Suprapubic skin (tissue), 4 donors: ENCODE measurements at regions not wholly inside any gene's neighbourhood (a gene's known extent, or its start where the extent isn't known, plus 50 kb on each side); places are given as distances from the start of the nearest gene placed in this dataset.

Experiments used
- DNase-seq, 2 donors: peaks; one replicate each; pipeline ENCODE4 v3.0.0-alpha.2; 2019; ENCODE audit warnings: low spot score in 2 of 2
- H3K27ac ChIP-seq: fragments of 200-600 bp; sonication (generic); one replicate; pipeline ENCODE4 v1.5.1; 2019
- H3K27me3 ChIP-seq: fragments of 200-600 bp; sonication (generic); one replicate; pipeline ENCODE4 v1.5.1; 2019
- H3K36me3 ChIP-seq: fragments of 200-600 bp; sonication (generic); one replicate; pipeline ENCODE4 v1.5.1; 2019
- H3K4me1 ChIP-seq: fragments of 200-600 bp; sonication (generic); one replicate; pipeline ENCODE4 v1.5.1; 2019
- H3K4me3 ChIP-seq: fragments of 200-600 bp; sonication (generic); one replicate; pipeline ENCODE4 v1.5.1; 2019; ENCODE audit warnings: mild to moderate bottlenecking
- H3K9me3 ChIP-seq: fragments of 200-600 bp; sonication (generic); one replicate; pipeline ENCODE4 v1.5.1; 2019
- EP300 ChIP-seq: sonication (generic); formaldehyde crosslinking; IDR thresholded peaks from one replicate; pipeline ENCODE4 v1.6.1; 2017; ENCODE audit warnings: antibody characterized with exemption
- POLR2A ChIP-seq, 2 donors: fragments of 450-650 bp; IDR thresholded peaks; one replicate each; pipeline ENCODE4 v1.6.1; 2017; ENCODE audit warnings: antibody characterized with exemption in 2 of 2, mild to moderate bottlenecking in 2 of 2, moderate library complexity in 2 of 2
- POLR2AphosphoS5 ChIP-seq, 3 donors: sonication (generic); formaldehyde crosslinking; IDR thresholded peaks; one replicate each; pipeline ENCODE4 v1.6.1; 2017; ENCODE audit warnings: antibody characterized with exemption in 3 of 3
- WGBS: methylation state at CpG from one replicate; pipeline ENCODE4 v1.1.5; 2018; 5-methylcytosine and 5-hydroxymethylcytosine counted together
- TF ChIP-seq, protein P1 (sequence below), 2 donors: fragments of 200-600 bp in 1 of 2; fragments of 450-650 bp in 1 of 2; sonication (generic) in 1 of 2; IDR thresholded peaks; one replicate each; pipeline ENCODE4 v1.5.1; 2016 to 2019; ENCODE audit warnings: antibody characterized with exemption in 2 of 2, mild to moderate bottlenecking in 1 of 2, moderate library complexity in 1 of 2

- Histone ChIP-seq H3K27ac (peak overlapping the region; percentile 7), H3K4me1 (no peaks in the 10 kb centered on the region), H3K4me3 (no peak overlapping the region), H3K9me3 (no peaks in the 10 kb centered on the region), H3K36me3 (no peaks in the 10 kb centered on the region), H3K27me3 (no peaks in the 10 kb centered on the region)
- DNase-seq, result no peak
- no peak for TF ChIP-seq EP300
- no peak for TF ChIP-seq POLR2A (IDR thresholded peaks at IDR 0.05)
- WGBS, result 74% methylated on average over 1 of the region's 1 CpG
Measured at GRCh38 chr6:132019586-132019985, 68.4 kb upstream of the CCN2 start.

DNA sequence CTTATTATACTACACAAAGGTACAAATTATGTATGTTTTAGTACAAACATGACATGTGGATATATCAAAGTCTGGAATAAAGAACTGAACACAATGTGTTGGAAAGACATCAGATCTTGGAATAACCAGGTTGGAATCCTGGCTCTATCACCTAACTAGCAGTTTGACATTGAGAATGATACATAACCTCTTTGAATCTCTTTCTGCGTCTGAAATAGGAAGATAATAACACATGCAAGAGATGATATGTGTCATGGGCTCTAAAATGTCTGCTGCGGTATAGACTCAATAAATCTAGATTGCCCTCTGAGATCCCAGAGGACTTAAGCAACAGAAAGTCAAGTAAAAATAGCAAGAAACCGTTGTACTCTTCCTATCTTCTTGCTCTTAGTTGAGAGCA lies 66.8 kb upstream of the CCN2 start:
- H3K27me3 ChIP-seq, result no peaks in the 10 kb centered on the region
- no peaks in the 10 kb centered on the region for H3K9me3 ChIP-seq
- DNase-seq, result no peak
- WGBS, result 63% methylated on average over 3 of the region's 3 CpGs
- no peak overlapping the region for H3K4me3 ChIP-seq
- H3K4me1 ChIP-seq, result no peaks in the 10 kb centered on the region
- no peak overlapping the region for H3K27ac ChIP-seq
- no peak for TF ChIP-seq POLR2A (IDR thresholded peaks at IDR 0.05)
- TF ChIP-seq, protein P1, sequence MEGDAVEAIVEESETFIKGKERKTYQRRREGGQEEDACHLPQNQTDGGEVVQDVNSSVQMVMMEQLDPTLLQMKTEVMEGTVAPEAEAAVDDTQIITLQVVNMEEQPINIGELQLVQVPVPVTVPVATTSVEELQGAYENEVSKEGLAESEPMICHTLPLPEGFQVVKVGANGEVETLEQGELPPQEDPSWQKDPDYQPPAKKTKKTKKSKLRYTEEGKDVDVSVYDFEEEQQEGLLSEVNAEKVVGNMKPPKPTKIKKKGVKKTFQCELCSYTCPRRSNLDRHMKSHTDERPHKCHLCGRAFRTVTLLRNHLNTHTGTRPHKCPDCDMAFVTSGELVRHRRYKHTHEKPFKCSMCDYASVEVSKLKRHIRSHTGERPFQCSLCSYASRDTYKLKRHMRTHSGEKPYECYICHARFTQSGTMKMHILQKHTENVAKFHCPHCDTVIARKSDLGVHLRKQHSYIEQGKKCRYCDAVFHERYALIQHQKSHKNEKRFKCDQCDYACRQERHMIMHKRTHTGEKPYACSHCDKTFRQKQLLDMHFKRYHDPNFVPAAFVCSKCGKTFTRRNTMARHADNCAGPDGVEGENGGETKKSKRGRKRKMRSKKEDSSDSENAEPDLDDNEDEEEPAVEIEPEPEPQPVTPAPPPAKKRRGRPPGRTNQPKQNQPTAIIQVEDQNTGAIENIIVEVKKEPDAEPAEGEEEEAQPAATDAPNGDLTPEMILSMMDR (IDR thresholded peaks at IDR 0.05), result no peak
- no peak for TF ChIP-seq EP300
- H3K36me3 ChIP-seq, result no peaks in the 10 kb centered on the region

DNA sequence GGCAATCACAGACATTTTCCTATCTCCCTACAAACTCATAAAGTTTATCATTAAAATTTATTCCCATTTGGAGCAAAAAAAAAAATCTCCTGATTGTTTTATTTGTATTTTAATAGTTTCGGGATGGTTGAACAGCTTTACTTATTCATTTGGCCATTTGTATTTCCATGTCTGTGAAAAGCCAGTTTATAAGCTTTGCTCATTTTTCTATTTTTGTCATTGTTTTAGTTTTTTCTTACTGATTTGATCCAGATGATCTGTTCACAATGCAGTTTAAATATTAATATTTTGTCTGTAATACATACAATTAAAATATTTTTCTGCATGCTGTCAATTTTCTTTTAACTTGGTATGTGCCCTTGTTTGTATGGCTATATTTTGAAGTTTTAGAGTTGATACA lies 65.2 kb upstream of the CCN2 start:
- Histone ChIP-seq H3K4me1 (no peaks in the 10 kb centered on the region), H3K27me3 (no peaks in the 10 kb centered on the region), H3K9me3 (no peaks in the 10 kb centered on the region), H3K36me3 (no peaks in the 10 kb centered on the region), H3K27ac (no peak overlapping the region), H3K4me3 (no peak overlapping the region)
- WGBS, result 80% methylated on average over 1 of the region's 1 CpG
- no peak for TF ChIP-seq EP300
- TF ChIP-seq, protein P1 (IDR thresholded peaks at IDR 0.05), result no peak
- no peak for TF ChIP-seq POLR2AphosphoS5 (IDR thresholded peaks at IDR 0.05)
- no peak for TF ChIP-seq POLR2A (IDR thresholded peaks at IDR 0.05)
- DNase-seq, result no peak

GRCh38 chr6:132011582-132011981 lies 60.4 kb upstream of the CCN2 start:
- Histone ChIP-seq H3K27me3 (no peaks in the 10 kb centered on the region), H3K9me3 (no peaks in the 10 kb centered on the region), H3K36me3 (no peaks in the 10 kb centered on the region), H3K4me1 (no peaks in the 10 kb centered on the region), H3K27ac (peak overlapping the region; percentile 47), H3K4me3 (no peak overlapping the region)
- no peak for DNase-seq
- TF ChIP-seq POLR2AphosphoS5 (IDR thresholded peaks at IDR 0.05) (no peak), POLR2A (IDR thresholded peaks at IDR 0.05) (no peak), EP300 (no peak)
- TF ChIP-seq, protein P1 (IDR thresholded peaks at IDR 0.05), result no peak
- 67% methylated on average over 2 of the region's 2 CpGs for WGBS

GRCh38 chr6:132009175-132009574 lies 58.0 kb upstream of the CCN2 start:
- peaks cover under 1% of the 10 kb centered on the region for H3K9me3 ChIP-seq
- no peaks in the 10 kb centered on the region for H3K36me3 ChIP-seq
- no peak for DNase-seq
- H3K4me1 ChIP-seq, result no peaks in the 10 kb centered on the region
- TF ChIP-seq EP300 (no peak), POLR2A (IDR thresholded peaks at IDR 0.05) (no peak), POLR2AphosphoS5 (IDR thresholded peaks at IDR 0.05) (no peak)
- TF ChIP-seq, protein P1 (IDR thresholded peaks at IDR 0.05), result no peak
- no peak overlapping the region for H3K4me3 ChIP-seq
- no peaks in the 10 kb centered on the region for H3K27me3 ChIP-seq
- H3K27ac ChIP-seq, result no peak overlapping the region

DNA sequence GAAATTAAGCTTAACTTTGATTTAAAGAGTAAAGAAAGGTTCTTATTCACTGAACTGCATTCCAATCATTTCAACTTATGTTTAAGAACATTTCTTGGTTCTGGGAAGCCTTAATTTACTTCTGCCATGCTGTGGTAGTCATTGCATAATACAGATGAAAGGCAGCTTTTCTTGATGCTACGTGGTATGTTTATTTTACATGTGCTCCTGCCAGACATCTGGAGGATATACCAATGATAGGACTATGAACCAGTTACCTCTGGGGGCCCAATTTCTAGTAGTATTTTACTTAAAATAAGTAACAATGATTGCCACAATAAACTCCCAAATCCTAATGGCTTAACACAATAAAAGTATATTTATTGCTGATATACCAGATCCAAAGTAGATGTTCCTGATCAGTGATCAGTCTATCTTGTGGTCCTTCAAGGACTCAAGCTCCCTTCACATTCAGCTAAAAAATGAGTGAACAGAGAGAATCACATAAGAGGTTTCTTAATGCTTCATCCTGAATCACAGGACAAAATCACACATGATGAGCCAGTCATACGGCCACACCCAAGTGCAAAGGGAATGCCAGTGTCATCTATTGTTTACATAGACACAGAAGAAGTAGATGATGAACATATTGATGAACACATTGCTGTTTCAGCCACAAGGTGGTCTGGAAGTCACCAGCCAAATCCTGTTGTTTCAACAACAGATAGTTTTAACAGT lies 56.5 kb upstream of the CCN2 start:
- H3K4me1 ChIP-seq, result no peaks in the 10 kb centered on the region
- H3K27ac ChIP-seq, result no peak overlapping the region
- no peaks in the 10 kb centered on the region for H3K27me3 ChIP-seq
- TF ChIP-seq POLR2A (IDR thresholded peaks at IDR 0.05) (no peak), POLR2AphosphoS5 (IDR thresholded peaks at IDR 0.05) (no peak), EP300 (no peak)
- TF ChIP-seq, protein P1 (IDR thresholded peaks at IDR 0.05), result no peak
- WGBS, result 68% methylated on average over 2 of the region's 2 CpGs
- H3K9me3 ChIP-seq, result peaks cover 5% of the 10 kb centered on the region
- no peak overlapping the region for H3K4me3 ChIP-seq
- DNase-seq, result no peak
- no peaks in the 10 kb centered on the region for H3K36me3 ChIP-seq
